GM12878 (cell line): ENCODE measurements at regions not wholly inside any gene's neighbourhood (a gene's known extent, or its start where the extent isn't known, plus 50 kb on each side); places are given as distances from the start of the nearest gene placed in this dataset.

Experiments used
- CHD1 ChIP-seq: IDR thresholded peaks from 2 replicates; pipeline ENCODE4 v1.6.1; 2012; ENCODE audit warnings: low read depth, low read length, improper control_type of control experiment
- EP300 ChIP-seq, 2 experiments: fragments of 150-350 bp in 1 of 2; IDR thresholded peaks; 2 replicates each; pipeline ENCODE4 v1.6.1; 2011 to 2012; ENCODE audit warnings: low read depth in 2 of 2, low read length in 2 of 2, borderline replicate concordance in 1 of 2, improper control_type of control experiment in 1 of 2, inconsistent platforms in 1 of 2; ENCODE audit not compliant: control insufficient read depth in 1 of 2
- FOS ChIP-seq: IDR thresholded peaks from 3 replicates; pipeline ENCODE4 v1.6.1; 2011; ENCODE audit warnings: borderline replicate concordance; ENCODE audit not compliant: insufficient read length; ENCODE audit errors: extremely low read depth
- GABPA ChIP-seq: IDR thresholded peaks from 2 replicates; pipeline ENCODE4 v1.6.1; 2014; ENCODE audit warnings: antibody characterized with exemption, low read depth, mild to moderate bottlenecking, inconsistent platforms
- NR2F1 ChIP-seq: fragments of 450-650 bp; conservative IDR thresholded peaks from 2 replicates; pipeline ENCODE4 v1.6.1; 2017; ENCODE audit warnings: mild to moderate bottlenecking
- POLR2A ChIP-seq: IDR thresholded peaks from 2 replicates; pipeline ENCODE4 v1.6.1; 2011; ENCODE audit warnings: low read depth, mild to moderate bottlenecking, low read length
- RCOR1 ChIP-seq: conservative IDR thresholded peaks from 2 replicates; pipeline ENCODE4 v1.6.1; 2012; ENCODE audit warnings: low read depth, low read length, improper control_type of control experiment
- SMAD5 ChIP-seq: IDR thresholded peaks from 2 replicates; pipeline ENCODE4 v1.6.1; 2016; ENCODE audit warnings: antibody characterized with exemption, low read depth
- TF ChIP-seq, protein P1 (sequence below), 3 experiments: IDR thresholded peaks in 2 of 3; conservative IDR thresholded peaks in 1 of 3; 2 replicates each; pipeline ENCODE4 v1.5.1; 2011; ENCODE audit warnings: low read depth in 3 of 3, low read length in 3 of 3, mild to moderate bottlenecking in 3 of 3, control low read depth in 2 of 3, moderate library complexity in 2 of 3, inconsistent platforms in 1 of 3, mixed read lengths in 1 of 3; ENCODE audit not compliant: control insufficient read depth in 2 of 3, insufficient read depth in 1 of 3; ENCODE audit errors: extremely low read depth in 1 of 3
- TF ChIP-seq, protein P2 (sequence below): fragments of 450-650 bp; IDR thresholded peaks from 2 replicates; pipeline ENCODE4 v1.6.1; 2017; ENCODE audit warnings: mild to moderate bottlenecking

DNA sequence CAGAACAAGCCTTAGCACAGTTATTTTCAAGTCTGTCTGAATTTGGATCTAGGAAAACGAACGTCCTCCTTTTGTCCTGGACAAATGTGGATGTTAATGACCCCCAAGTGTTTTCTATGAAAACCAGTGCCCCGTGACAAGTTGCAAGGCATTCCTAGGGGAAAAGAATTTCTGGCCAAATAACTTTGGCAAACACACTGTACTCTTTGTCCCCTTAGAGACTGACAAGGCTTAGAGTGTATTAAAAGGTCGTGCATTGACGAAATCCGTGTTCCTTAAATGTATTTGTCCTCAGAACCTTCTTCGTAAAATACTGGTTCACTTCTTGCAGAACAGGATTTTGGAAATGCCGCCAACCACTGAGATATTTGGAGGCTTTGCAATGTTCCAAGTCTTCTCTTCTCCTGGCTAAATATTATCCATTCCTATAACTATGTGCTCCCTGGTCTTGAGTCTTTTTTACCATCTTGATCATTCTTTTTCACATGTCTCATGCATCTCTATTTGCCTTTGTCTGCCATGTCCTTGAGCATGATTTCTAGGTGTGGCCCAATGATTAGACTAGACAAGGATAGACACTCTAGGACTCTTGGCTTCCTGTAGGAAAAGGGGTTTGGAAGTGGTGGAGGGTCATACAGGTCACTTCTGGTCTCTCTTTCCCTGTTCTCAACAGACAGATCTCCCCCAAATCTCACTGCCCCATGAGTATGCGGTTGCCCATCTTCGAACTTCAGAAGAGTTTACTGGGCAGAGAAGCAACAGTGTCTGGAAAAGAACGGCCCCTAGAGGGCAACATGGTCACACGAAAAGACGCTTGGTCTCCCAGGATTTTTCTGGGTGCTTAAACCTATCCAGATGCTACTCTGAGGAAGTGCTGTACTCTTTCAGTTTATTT, 117.5 kb downstream of the EDEM1 start:
- TF ChIP-seq CHD1 (no peak), FOS (no peak), NR2F1 (no peak), POLR2A (no peak), GABPA (no peak), EP300 (IDR thresholded peaks at IDR 0.05; ENCODE audit: borderline replicate concordance in 1 of 2, control insufficient read depth in 1 of 2, low read depth in 2 of 2, low read length in 2 of 2) (no peak), SMAD5 (no peak), RCOR1 (no peak)
- TF ChIP-seq, protein P1, sequence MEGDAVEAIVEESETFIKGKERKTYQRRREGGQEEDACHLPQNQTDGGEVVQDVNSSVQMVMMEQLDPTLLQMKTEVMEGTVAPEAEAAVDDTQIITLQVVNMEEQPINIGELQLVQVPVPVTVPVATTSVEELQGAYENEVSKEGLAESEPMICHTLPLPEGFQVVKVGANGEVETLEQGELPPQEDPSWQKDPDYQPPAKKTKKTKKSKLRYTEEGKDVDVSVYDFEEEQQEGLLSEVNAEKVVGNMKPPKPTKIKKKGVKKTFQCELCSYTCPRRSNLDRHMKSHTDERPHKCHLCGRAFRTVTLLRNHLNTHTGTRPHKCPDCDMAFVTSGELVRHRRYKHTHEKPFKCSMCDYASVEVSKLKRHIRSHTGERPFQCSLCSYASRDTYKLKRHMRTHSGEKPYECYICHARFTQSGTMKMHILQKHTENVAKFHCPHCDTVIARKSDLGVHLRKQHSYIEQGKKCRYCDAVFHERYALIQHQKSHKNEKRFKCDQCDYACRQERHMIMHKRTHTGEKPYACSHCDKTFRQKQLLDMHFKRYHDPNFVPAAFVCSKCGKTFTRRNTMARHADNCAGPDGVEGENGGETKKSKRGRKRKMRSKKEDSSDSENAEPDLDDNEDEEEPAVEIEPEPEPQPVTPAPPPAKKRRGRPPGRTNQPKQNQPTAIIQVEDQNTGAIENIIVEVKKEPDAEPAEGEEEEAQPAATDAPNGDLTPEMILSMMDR (IDR thresholded peaks at IDR 0.05 in 2 of 3, conservative IDR thresholded peaks at IDR 0.05 in 1 of 3; ENCODE audit: control insufficient read depth in 2 of 3, extremely low read depth in 1 of 3, insufficient read depth in 1 of 3, low read depth in 3 of 3, low read length in 3 of 3) = peak; percentile 68 to 78 (median 75)
- TF ChIP-seq, protein P2, sequence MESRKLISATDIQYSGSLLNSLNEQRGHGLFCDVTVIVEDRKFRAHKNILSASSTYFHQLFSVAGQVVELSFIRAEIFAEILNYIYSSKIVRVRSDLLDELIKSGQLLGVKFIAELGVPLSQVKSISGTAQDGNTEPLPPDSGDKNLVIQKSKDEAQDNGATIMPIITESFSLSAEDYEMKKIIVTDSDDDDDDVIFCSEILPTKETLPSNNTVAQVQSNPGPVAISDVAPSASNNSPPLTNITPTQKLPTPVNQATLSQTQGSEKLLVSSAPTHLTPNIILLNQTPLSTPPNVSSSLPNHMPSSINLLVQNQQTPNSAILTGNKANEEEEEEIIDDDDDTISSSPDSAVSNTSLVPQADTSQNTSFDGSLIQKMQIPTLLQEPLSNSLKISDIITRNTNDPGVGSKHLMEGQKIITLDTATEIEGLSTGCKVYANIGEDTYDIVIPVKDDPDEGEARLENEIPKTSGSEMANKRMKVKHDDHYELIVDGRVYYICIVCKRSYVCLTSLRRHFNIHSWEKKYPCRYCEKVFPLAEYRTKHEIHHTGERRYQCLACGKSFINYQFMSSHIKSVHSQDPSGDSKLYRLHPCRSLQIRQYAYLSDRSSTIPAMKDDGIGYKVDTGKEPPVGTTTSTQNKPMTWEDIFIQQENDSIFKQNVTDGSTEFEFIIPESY = no peak
